ENCODE measurements at regions not wholly inside any gene's neighbourhood (a gene's known extent, or its start where the extent isn't known, plus 50 kb on each side); places are given as distances from the start of the nearest gene placed in this dataset.

- Histone ChIP-seq H3K9me2 (replicated peaks; ENCODE audit: insufficient read depth, low read length) (no peaks in the 10 kb centered on the region), H3K27ac (ENCODE audit: low read length) (no peak overlapping the region), H3F3A (ENCODE audit: insufficient read depth, low read length) (no peaks in the 10 kb centered on the region), H3K79me2 (ENCODE audit: low read length) (no peaks in the 10 kb centered on the region), H3K27me3 (replicated peaks; ENCODE audit: insufficient read depth, low read length) (no peaks in the 10 kb centered on the region), H3K36me3 (replicated peaks; ENCODE audit: insufficient read depth, low read length) (no peaks in the 10 kb centered on the region), H3K4me1 (ENCODE audit: low read length) (no peaks in the 10 kb centered on the region), H3K4me2 (ENCODE audit: low read depth, low read length) (no peak overlapping the region), H3K9me3 (replicated peaks; ENCODE audit: insufficient read depth, low read length) (no peaks in the 10 kb centered on the region), H2AFZ (ENCODE audit: low read length) (no peak overlapping the region), H4K20me1 (ENCODE audit: insufficient read depth, low read length) (no peaks in the 10 kb centered on the region), H3K9ac (ENCODE audit: low read length) (no peak overlapping the region), H3K4me3 (ENCODE audit: low read length) (no peak overlapping the region)
- TF ChIP-seq EZH2 (optimal IDR thresholded peaks at IDR 0.05; ENCODE audit: low read depth, low read length) (no peak), CTCF (IDR thresholded peaks at IDR 0.05; ENCODE audit: low read length) (no peak), EZH2phosphoT487 (IDR thresholded peaks at IDR 0.05; ENCODE audit: low read length) (no peak)
- DNase-seq: no peak
Measured at GRCh38 chr3:150145659-150146058, 175.0 kb upstream of the PFN2 start.

- Histone ChIP-seq H3K4me2 (ENCODE audit: low read depth, low read length) (no peak overlapping the region), H3K9ac (ENCODE audit: low read length) (no peak overlapping the region), H4K20me1 (ENCODE audit: insufficient read depth, low read length) (no peaks in the 10 kb centered on the region), H3K36me3 (replicated peaks; ENCODE audit: insufficient read depth, low read length) (no peaks in the 10 kb centered on the region), H3K27me3 (replicated peaks; ENCODE audit: insufficient read depth, low read length) (no peaks in the 10 kb centered on the region), H3K9me3 (replicated peaks; ENCODE audit: insufficient read depth, low read length) (no peaks in the 10 kb centered on the region), H3F3A (ENCODE audit: insufficient read depth, low read length) (no peaks in the 10 kb centered on the region), H3K79me2 (ENCODE audit: low read length) (no peaks in the 10 kb centered on the region), H3K4me1 (ENCODE audit: low read length) (no peaks in the 10 kb centered on the region), H3K27ac (ENCODE audit: low read length) (no peak overlapping the region), H3K9me2 (replicated peaks; ENCODE audit: insufficient read depth, low read length) (no peaks in the 10 kb centered on the region), H3K4me3 (ENCODE audit: low read length) (no peak overlapping the region), H2AFZ (ENCODE audit: low read length) (no peak overlapping the region)
- TF ChIP-seq EZH2 (optimal IDR thresholded peaks at IDR 0.05; ENCODE audit: low read depth, low read length): no peak
- no peak for TF ChIP-seq CTCF (IDR thresholded peaks at IDR 0.05; ENCODE audit: low read length)
- TF ChIP-seq EZH2phosphoT487 (IDR thresholded peaks at IDR 0.05; ENCODE audit: low read length): no peak
- no peak for DNase-seq
Measured at GRCh38 chr3:150144191-150144708, 173.6 kb upstream of the PFN2 start.

GRCh38 chr3:150142936-150143335, 172.2 kb upstream of the PFN2 start:
- H3F3A ChIP-seq (ENCODE audit: insufficient read depth, low read length): no peaks in the 10 kb centered on the region

More at GRCh38 chr3:150142936-150143335, 172.2 kb upstream of the PFN2 start:
- H3K9me3 ChIP-seq (replicated peaks; ENCODE audit: insufficient read depth, low read length): no peaks in the 10 kb centered on the region
- H3K9ac ChIP-seq (ENCODE audit: low read length): no peak overlapping the region
- no peaks in the 10 kb centered on the region for H4K20me1 ChIP-seq (ENCODE audit: insufficient read depth, low read length)
- H3K79me2 ChIP-seq (ENCODE audit: low read length): no peaks in the 10 kb centered on the region
- H3K4me1 ChIP-seq (ENCODE audit: low read length): no peaks in the 10 kb centered on the region
- TF ChIP-seq EZH2phosphoT487 (IDR thresholded peaks at IDR 0.05; ENCODE audit: low read length) (no peak), EZH2 (optimal IDR thresholded peaks at IDR 0.05; ENCODE audit: low read depth, low read length) (no peak), CTCF (IDR thresholded peaks at IDR 0.05; ENCODE audit: low read length) (no peak)
- H3K27me3 ChIP-seq (replicated peaks; ENCODE audit: insufficient read depth, low read length): no peaks in the 10 kb centered on the region
- no peak overlapping the region for H3K4me2 ChIP-seq (ENCODE audit: low read depth, low read length)
- H3K36me3 ChIP-seq (replicated peaks; ENCODE audit: insufficient read depth, low read length): no peaks in the 10 kb centered on the region
- no peaks in the 10 kb centered on the region for H3K9me2 ChIP-seq (replicated peaks; ENCODE audit: insufficient read depth, low read length)
- no peak overlapping the region for H3K4me3 ChIP-seq (ENCODE audit: low read length)
- no peak overlapping the region for H3K27ac ChIP-seq (ENCODE audit: low read length)
- DNase-seq: no peak
- H2AFZ ChIP-seq (ENCODE audit: low read length): no peak overlapping the region
